ENCODE measurements at regions not wholly inside any gene's neighbourhood (a gene's known extent, or its start where the extent isn't known, plus 50 kb on each side); places are given as distances from the start of the nearest gene placed in this dataset.

DNA sequence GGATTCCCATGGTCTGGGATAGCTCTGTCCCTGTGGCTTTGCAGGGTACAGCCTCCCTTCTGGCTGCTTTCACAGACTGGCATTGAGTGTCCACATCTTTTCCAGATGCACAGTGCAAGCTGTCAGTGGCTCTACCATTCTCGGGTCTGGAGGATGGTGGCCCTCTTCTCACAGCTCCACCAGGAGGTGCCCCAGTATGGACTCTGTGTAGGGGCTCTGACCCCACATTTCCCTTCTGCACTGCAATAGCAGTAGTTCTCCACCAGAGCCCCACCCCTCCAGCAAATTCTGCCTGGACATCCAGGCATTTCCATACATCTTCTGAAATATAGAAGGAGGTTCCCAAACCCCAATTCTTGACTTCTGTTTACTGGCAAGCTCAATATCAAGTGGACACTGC, 50.2 kb upstream of the GRID2 start:
- TF ChIP-seq, protein P1, sequence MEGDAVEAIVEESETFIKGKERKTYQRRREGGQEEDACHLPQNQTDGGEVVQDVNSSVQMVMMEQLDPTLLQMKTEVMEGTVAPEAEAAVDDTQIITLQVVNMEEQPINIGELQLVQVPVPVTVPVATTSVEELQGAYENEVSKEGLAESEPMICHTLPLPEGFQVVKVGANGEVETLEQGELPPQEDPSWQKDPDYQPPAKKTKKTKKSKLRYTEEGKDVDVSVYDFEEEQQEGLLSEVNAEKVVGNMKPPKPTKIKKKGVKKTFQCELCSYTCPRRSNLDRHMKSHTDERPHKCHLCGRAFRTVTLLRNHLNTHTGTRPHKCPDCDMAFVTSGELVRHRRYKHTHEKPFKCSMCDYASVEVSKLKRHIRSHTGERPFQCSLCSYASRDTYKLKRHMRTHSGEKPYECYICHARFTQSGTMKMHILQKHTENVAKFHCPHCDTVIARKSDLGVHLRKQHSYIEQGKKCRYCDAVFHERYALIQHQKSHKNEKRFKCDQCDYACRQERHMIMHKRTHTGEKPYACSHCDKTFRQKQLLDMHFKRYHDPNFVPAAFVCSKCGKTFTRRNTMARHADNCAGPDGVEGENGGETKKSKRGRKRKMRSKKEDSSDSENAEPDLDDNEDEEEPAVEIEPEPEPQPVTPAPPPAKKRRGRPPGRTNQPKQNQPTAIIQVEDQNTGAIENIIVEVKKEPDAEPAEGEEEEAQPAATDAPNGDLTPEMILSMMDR (IDR thresholded peaks at IDR 0.05; ENCODE audit: insufficient read depth, low read depth, low read length), result no peak
- no peak for TF ChIP-seq EZH2 (IDR thresholded peaks at IDR 0.05; ENCODE audit: insufficient read depth, low read length)
